Psoas muscle (tissue), 7 donors: ENCODE measurements at regions not wholly inside any gene's neighbourhood (a gene's known extent, or its start where the extent isn't known, plus 50 kb on each side); places are given as distances from the start of the nearest gene placed in this dataset.

ENCODE experiments used
- ATAC-seq, 4 donors: fragments of 200-7000 bp; cut with Tn5 transposase; one replicate each; pipeline ENCODE4 v1.9.1; 2020; ENCODE audit warnings: moderate library complexity in 3 of 4, mild to moderate bottlenecking in 2 of 4
- DNase-seq, 2 donors: peaks; one replicate each; pipeline ENCODE4 v3.0.0-alpha.2; 2020
- H3K27ac ChIP-seq: fragments of 200-600 bp; one replicate; pipeline ENCODE4 v1.8.0; 2022
- H3K27me3 ChIP-seq, 3 donors: fragments of 200-600 bp in 1 of 3; one replicate each; pipeline versions ENCODE4 v1.6.1 to v1.8.0; 2013 to 2022; ENCODE audit warnings: low read length in 2 of 3, mild to moderate bottlenecking in 2 of 3, moderate library complexity in 1 of 3; ENCODE audit not compliant: insufficient read depth in 3 of 3
- H3K36me3 ChIP-seq, 2 donors: fragments of 200-600 bp in 1 of 2; one replicate each; pipeline versions ENCODE4 v1.6.1 to v1.8.0; 2013 to 2022; ENCODE audit warnings: low read depth in 1 of 2, mild to moderate bottlenecking in 1 of 2, moderate library complexity in 1 of 2; ENCODE audit not compliant: insufficient read depth in 1 of 2
- H3K4me1 ChIP-seq: fragments of 200-600 bp; one replicate; pipeline ENCODE4 v1.8.0; 2022
- H3K4me3 ChIP-seq: fragments of 200-600 bp; one replicate; pipeline ENCODE4 v1.8.0; 2022; ENCODE audit warnings: mild to moderate bottlenecking
- H3K9me3 ChIP-seq: fragments of 200-600 bp; one replicate; pipeline ENCODE4 v1.8.0; 2022
- CTCF ChIP-seq: fragments of 200-600 bp; IDR thresholded peaks from one replicate; pipeline ENCODE4 v1.8.0; 2022; ENCODE audit warnings: antibody characterized with exemption
- WGBS, 3 donors: extraction: QIAGEN DNeasy Blood & Tissue Kit; methylation state at CpG; one replicate each; pipeline versions ENCODE4 v1.1.6 to v1.1.7; 2013; 5-methylcytosine and 5-hydroxymethylcytosine counted together
- intact Hi-C, 2 donors: fragments of 100-400 bp; cut with DNase I; formaldehyde crosslinking; loops; one replicate each; pipeline versions ENCODE4 v1.11.0 to v1.14.2; 2022
- donor health status: healthy with polysubstance abuse.
- donor health status: DM: no; HTN: no; CAD: no; lungs with moderate emphysema.
- donor health status: Bipolar disorder and iron deficiency.
- donor health status: healthy.
- donor health status: DM: yes; HTN: yes; CAD: no.
- donor health status: DM: no; HTN: no; CAD: no.
- donor health status: DM: yes; HTN: yes; CAD: no.

GRCh38 chr3:13217253-13217652, 144.0 kb upstream of the IQSEC1 start:
- intact Hi-C loops = loop anchor here in 1 of 2 donors (5.0 kb wide), 2 partner anchors 125 to 435 kb away; no protein-coding TSS in a partner anchor
- no peak for ATAC-seq
- Histone ChIP-seq H3K27me3 (no peaks in the 10 kb centered on the region), H3K9me3 (no peaks in the 10 kb centered on the region), H3K4me3 (no peak overlapping the region), H3K36me3 (no peaks in the 10 kb centered on the region), H3K4me1 (no peaks in the 10 kb centered on the region), H3K27ac (no peak overlapping the region)
- WGBS, 3 donors = 92 to 96% (median 93%) methylated on average over 2 of the region's 2 CpGs
- TF ChIP-seq CTCF = no peak
- no peak for DNase-seq

GRCh38 chr3:13215940-13216546, 142.8 kb upstream of the IQSEC1 start:
- 75 to 79% (median 75%) methylated on average over 8 of the region's 8 CpGs for WGBS, 3 donors
- H3K36me3 ChIP-seq = no peaks in the 10 kb centered on the region
- H3K4me3 ChIP-seq = no peak overlapping the region
- no peak overlapping the region for H3K27ac ChIP-seq
- ATAC-seq = peak in 1 of 4 donors; percentile 4
- intact Hi-C loops = loop anchor here in 1 of 2 donors (5.0 kb wide), 2 partner anchors 124 to 436 kb away; no protein-coding TSS in a partner anchor
- TF ChIP-seq CTCF = no peak
- no peaks in the 10 kb centered on the region for H3K27me3 ChIP-seq
- peak in 1 of 2 donors; percentile 23 for DNase-seq
- no peaks in the 10 kb centered on the region for H3K4me1 ChIP-seq
- H3K9me3 ChIP-seq = no peaks in the 10 kb centered on the region

- intact Hi-C loops = loop anchor here in 1 of 2 donors (5.0 kb wide), 2 partner anchors 123 to 437 kb away; no protein-coding TSS in a partner anchor
- no peaks in the 10 kb centered on the region for H3K36me3 ChIP-seq
- peak in 1 of 2 donors; percentile 26 for DNase-seq
- H3K27ac ChIP-seq = no peak overlapping the region
- H3K9me3 ChIP-seq = no peaks in the 10 kb centered on the region
- ATAC-seq = peak; percentile 40 to 52 (median 46)
- H3K27me3 ChIP-seq = no peaks in the 10 kb centered on the region
- no peak for TF ChIP-seq CTCF
- WGBS, 3 donors = 42 to 72% (median 56%) methylated on average over 15 of the region's 15 CpGs
- H3K4me1 ChIP-seq = no peaks in the 10 kb centered on the region
- no peak overlapping the region for H3K4me3 ChIP-seq
Measured at GRCh38 chr3:13214847-13215472, 141.7 kb upstream of the IQSEC1 start.

- WGBS, 3 donors = 72 to 87% (median 72%) methylated on average over 26 of the region's 26 CpGs
- H3K27ac ChIP-seq = no peak overlapping the region
- H3K4me3 ChIP-seq = no peak overlapping the region
- H3K9me3 ChIP-seq = no peaks in the 10 kb centered on the region
- ATAC-seq (peak in 1 of 4 donors; percentile 35), DNase-seq (peak in 1 of 2 donors; percentile 26)
- intact Hi-C loops = no loop called here
- H3K4me1 ChIP-seq = no peaks in the 10 kb centered on the region
- H3K27me3 ChIP-seq = no peaks in the 10 kb centered on the region
- TF ChIP-seq CTCF = no peak
- no peaks in the 10 kb centered on the region for H3K36me3 ChIP-seq
Measured at GRCh38 chr3:13213911-13214846, 140.9 kb upstream of the IQSEC1 start.
